K562 (cell line): ENCODE measurements at regions not wholly inside any gene's neighbourhood (a gene's known extent, or its start where the extent isn't known, plus 50 kb on each side); places are given as distances from the start of the nearest gene placed in this dataset.

Source experiments
- ATAC-seq: fragments of 200-7000 bp; cut with Tn5 transposase; 3 replicates; pipeline ENCODE4 v1.9.1; 2020; ENCODE audit warnings: moderate library complexity
- BruUV-seq: library from RNA; stranded (reverse); fragments of 400-500 nt; replicated peaks from 2 replicates; lab custom pipeline; 2021; lab: Mats Ljungman, UMichigan
- CTCF ChIA-PET: fragments of 300-600 bp; formaldehyde crosslinking; extraction: SDS; loops from one replicate; lab custom pipeline; 2021; ENCODE audit warnings: low intra/inter-chr PET ratio; lab: Yijun Ruan, JAX
- POLR2A ChIA-PET: fragments of 300-600, 350-650 bp; sonication (Branson Sonifier 250); formaldehyde crosslinking; extraction: SDS; loops from one replicate; lab custom pipeline; 2021; ENCODE audit warnings: antibody characterized with exemption, inconsistent platforms; lab: Yijun Ruan, JAX
- DNase-seq, 4 experiments: peaks; one replicate each; pipeline versions ENCODE4 v3.0.0 to v3.0.0-alpha.2; 2011 to 2018; ENCODE audit warnings: low spot score in 3 of 4, mixed read lengths in 3 of 4; ENCODE audit errors: extremely low read depth in 1 of 4
- FAIRE-seq: peaks from 2 replicates; lab custom pipeline; 2011; peaks lifted over from hg19 to GRCh38; lab: Jason Lieb, UNC
- H2AFZ ChIP-seq: 2 replicates; pipeline ENCODE4 v1.6.0; 2011; ENCODE audit warnings: low read depth, low read length, control low read depth, inconsistent platforms
- H3K27ac ChIP-seq: fragments of 200-600 bp; 3 replicates; pipeline ENCODE4 v1.8.0; 2011; ENCODE audit warnings: low read depth, mild to moderate bottlenecking, control low read depth, inconsistent platforms, low read length, moderate library complexity, mixed read lengths; ENCODE audit errors: extremely low read depth
- H3K27me3 ChIP-seq, 2 experiments: fragments of 300-600 bp in 1 of 2; 2 replicates in 1 of 2; 3 replicates in 1 of 2; pipeline versions ENCODE4 v1.6.0 to v1.8.0; 2011; ENCODE audit warnings: inconsistent platforms in 2 of 2, low read length in 2 of 2, mild to moderate bottlenecking in 1 of 2, mixed read lengths in 1 of 2, moderate library complexity in 1 of 2; ENCODE audit not compliant: control insufficient read depth in 2 of 2, insufficient read depth in 2 of 2
- H3K36me3 ChIP-seq: fragments of 300-600 bp; 3 replicates; pipeline ENCODE4 v1.8.0; 2011; ENCODE audit warnings: mild to moderate bottlenecking, low read length, inconsistent platforms; ENCODE audit not compliant: control insufficient read depth, insufficient read depth
- H3K4me1 ChIP-seq, 2 experiments: fragments of 200-600 bp in 1 of 2; replicated peaks in 1 of 2; 2 replicates in 1 of 2; 3 replicates in 1 of 2; pipeline versions ENCODE4 v1.5.1 to v1.8.0; 2011; ENCODE audit warnings: inconsistent platforms in 2 of 2, low read length in 2 of 2, mild to moderate bottlenecking in 1 of 2, mixed read lengths in 1 of 2, moderate library complexity in 1 of 2; ENCODE audit not compliant: control insufficient read depth in 2 of 2, insufficient read depth in 2 of 2
- H3K4me2 ChIP-seq: 2 replicates; pipeline ENCODE4 v1.6.1; 2011; ENCODE audit warnings: low read length, control low read depth, inconsistent platforms, mixed read lengths; ENCODE audit not compliant: insufficient read depth
- H3K4me3 ChIP-seq: fragments of 200-600 bp; sonication (generic), shearing (Covaris generic); 2 replicates; pipeline ENCODE4 v1.5.1; 2016; ENCODE audit warnings: control low read depth, inconsistent platforms
- H3K79me2 ChIP-seq: fragments of 200-600 bp; 3 replicates; pipeline ENCODE4 v1.8.0; 2011; ENCODE audit warnings: low read length, inconsistent platforms; ENCODE audit not compliant: control insufficient read depth, insufficient read depth
- H3K9ac ChIP-seq, 2 experiments: 2 replicates each; pipeline versions ENCODE4 v1.6.0 to v1.6.1; 2011; ENCODE audit warnings: low read depth in 2 of 2, low read length in 2 of 2, control low read depth in 1 of 2, inconsistent platforms in 1 of 2, mild to moderate bottlenecking in 1 of 2, mixed read lengths in 1 of 2; ENCODE audit not compliant: insufficient read depth in 1 of 2
- H3K9me1 ChIP-seq: one replicate; pipeline ENCODE4 v1.6.0; 2011; ENCODE audit warnings: inconsistent platforms, mild to moderate bottlenecking, low read length, moderate library complexity; ENCODE audit not compliant: control insufficient read depth, insufficient read depth
- H3K9me3 ChIP-seq: replicated peaks from 2 replicates; pipeline ENCODE4 v1.5.1; 2011; ENCODE audit warnings: low read depth, low read length, inconsistent platforms; ENCODE audit not compliant: control insufficient read depth, insufficient read depth
- H4K20me1 ChIP-seq: replicated peaks from 2 replicates; pipeline ENCODE4 v1.6.1; 2011; ENCODE audit warnings: low read length, inconsistent platforms, mixed read lengths; ENCODE audit not compliant: control insufficient read depth, insufficient read depth
- ATF1 ChIP-seq, 2 experiments: fragments of 450-650 bp in 1 of 2; IDR thresholded peaks; 2 replicates each; pipeline ENCODE4 v1.6.1; 2016; ENCODE audit warnings: missing compliant biosample characterization in 1 of 2, missing genetic modification characterization in 1 of 2
- BCOR ChIP-seq: fragments of 450-650 bp; IDR thresholded peaks from 2 replicates; pipeline ENCODE4 v1.6.1; 2016
- CREB1 ChIP-seq, 2 experiments: sonication (generic) in 1 of 2; formaldehyde crosslinking in 1 of 2; IDR thresholded peaks; 2 replicates each; pipeline versions ENCODE4 v1.6.1 to v1.8.0; 2012 to 2022; ENCODE audit warnings: inconsistent platforms in 1 of 2, mild to moderate bottlenecking in 1 of 2, missing genetic modification reagents in 1 of 2, moderate library complexity in 1 of 2
- ESRRA ChIP-seq: fragments of 450-650 bp; IDR thresholded peaks from 2 replicates; pipeline ENCODE4 v1.6.1; 2014; ENCODE audit warnings: low read depth, mild to moderate bottlenecking, moderate library complexity, borderline replicate concordance
- MECOM ChIP-seq: fragments of 250-450 bp; sonication (Bioruptor Pico); IDR thresholded peaks from 2 replicates; pipeline ENCODE4 v1.8.0; 2022; ENCODE audit warnings: inconsistent platforms
- NONO ChIP-seq, 2 experiments: fragments of 200-400 bp in 1 of 2; fragments of 450-650 bp in 1 of 2; formaldehyde crosslinking in 1 of 2; IDR thresholded peaks; 2 replicates each; pipeline ENCODE4 v1.6.1; 2017; ENCODE audit warnings: low read depth in 2 of 2, mild to moderate bottlenecking in 2 of 2, moderate library complexity in 2 of 2, low read length in 1 of 2
- PHB ChIP-seq: fragments of 250-450 bp; sonication (Bioruptor Pico); IDR thresholded peaks from 2 replicates; pipeline ENCODE4 v1.5.0; 2021
- RERE ChIP-seq: sonication (generic); formaldehyde crosslinking; IDR thresholded peaks from 2 replicates; pipeline ENCODE4 v1.8.0; 2023; ENCODE audit warnings: missing genetic modification reagents, mild to moderate bottlenecking, borderline replicate concordance
- TBP ChIP-seq: optimal IDR thresholded peaks from 2 replicates; pipeline ENCODE3; 2011; ENCODE audit warnings: low read depth, low read length, improper control_type of control experiment
- TCFL5 ChIP-seq: fragments of 250-450 bp; sonication (Bioruptor Pico); conservative IDR thresholded peaks from 2 replicates; pipeline ENCODE4 v1.6.1; 2021; ENCODE audit warnings: mild to moderate bottlenecking, moderate library complexity, matching md5 sums
- THRAP3 ChIP-seq: fragments of 450-650 bp; IDR thresholded peaks from 2 replicates; pipeline ENCODE4 v1.6.1; 2016; ENCODE audit warnings: mild to moderate bottlenecking, inconsistent platforms, borderline replicate concordance
- UBTF ChIP-seq, 2 experiments: IDR thresholded peaks; 2 replicates each; pipeline ENCODE4 v1.6.1; 2012; ENCODE audit warnings: improper control_type of control experiment in 2 of 2, low read depth in 2 of 2, low read length in 2 of 2, borderline replicate concordance in 1 of 2
- ZNF76 ChIP-seq: fragments of 250-450 bp; sonication (Bioruptor Pico); IDR thresholded peaks from 2 replicates; pipeline ENCODE4 v1.4.0; 2020; ENCODE audit warnings: mild to moderate bottlenecking, moderate library complexity, borderline replicate concordance
- WGBS: fragments of 100-300 bp; shearing (Covaris generic); methylation state at CpG from one replicate; pipeline ENCODE4 v1.1.6; 2016; ENCODE audit warnings: low coverage, mixed read lengths; ENCODE audit not compliant: insufficient coverage; ENCODE audit errors: missing lambda C conversion rate; 5-methylcytosine and 5-hydroxymethylcytosine counted together
- in situ Hi-C: fragments of 300-500 bp; cut with MboI; formaldehyde crosslinking; loops from 4 replicates; pipeline ENCODE4 v1.15.0; 2018; ENCODE audit warnings: inconsistent platforms, mixed read lengths
- intact Hi-C: fragments of 100-400 bp; cut with micrococcal nuclease; formaldehyde crosslinking; loops from 2 replicates; pipeline ENCODE4 v1.14.2; 2022

DNA sequence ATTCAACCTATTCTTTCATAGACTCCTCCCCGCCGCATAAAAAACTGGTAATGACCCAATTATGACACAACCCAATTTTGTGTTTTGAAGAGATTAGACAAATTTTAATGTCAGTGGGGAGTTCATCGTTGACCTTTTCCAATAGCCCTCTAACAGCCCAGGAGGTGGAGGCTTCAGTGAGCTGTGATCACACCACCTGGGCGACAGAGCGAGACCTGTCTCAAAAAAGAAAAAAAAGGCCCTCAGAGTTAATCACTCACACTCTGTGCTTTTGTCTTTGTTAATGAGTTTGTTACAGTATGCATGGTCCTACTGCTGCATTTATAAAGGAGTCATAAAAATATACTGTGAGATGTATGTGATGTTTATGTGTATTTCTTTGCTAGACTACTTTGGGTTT lies 510.6 kb downstream of the CPS1 start (continued):
- TF ChIP-seq ATF1 (CRISPR knock-in tag; IDR thresholded peaks at IDR 0.05) (no peak), ATF1 (tag; IDR thresholded peaks at IDR 0.05) (no peak), TCFL5 (CRISPR knock-in tag) (no peak), THRAP3 (no peak), TBP (no peak), ESRRA (no peak), CREB1 (IDR thresholded peaks at IDR 0.05) (no peak), CREB1 (CRISPR knock-in tag; IDR thresholded peaks at IDR 0.05) (no peak)

DNA sequence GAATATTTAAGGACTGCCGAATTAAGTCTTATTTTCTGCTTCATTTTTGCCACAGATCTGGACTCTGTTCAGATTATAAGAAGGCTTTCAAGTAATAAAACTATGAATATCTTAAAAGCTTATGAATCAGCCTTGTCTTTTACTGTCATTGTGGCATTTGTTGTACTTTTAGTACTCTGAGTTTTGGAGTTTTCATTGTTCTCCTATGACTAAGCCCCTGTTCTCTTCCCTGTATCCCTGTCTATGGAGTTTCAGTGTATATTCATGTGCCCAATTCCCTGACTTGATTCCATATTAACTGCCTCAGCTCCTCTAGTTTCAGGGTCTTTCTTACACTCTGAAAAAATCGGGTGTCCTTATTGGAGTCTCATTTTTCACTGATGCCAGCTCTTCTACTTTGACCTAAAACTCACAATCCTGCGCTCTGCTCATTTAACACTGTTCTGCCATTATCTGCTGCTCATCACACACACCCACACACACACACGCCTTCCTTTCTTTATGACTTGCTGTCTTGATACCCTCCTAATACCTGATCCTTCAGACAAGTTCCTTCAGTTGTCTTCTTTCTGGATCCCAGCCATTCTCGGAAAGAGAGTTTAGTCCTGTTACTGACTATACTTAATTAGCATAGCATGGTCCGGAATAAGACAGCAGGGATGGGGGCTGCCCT lies 511.8 kb downstream of the CPS1 start:
- H3K9me3 ChIP-seq, result no peaks in the 10 kb centered on the region
- H3K4me1 ChIP-seq, result no peaks in the 10 kb centered on the region
- ChIA-PET CTCF (no interaction called here), POLR2A (no interaction called here)
- no peaks in the 10 kb centered on the region for H4K20me1 ChIP-seq
- H2AFZ ChIP-seq, result no peak overlapping the region
- BruUV-seq, result no TSS peak
- H3K27ac ChIP-seq, result no peak overlapping the region
- FAIRE-seq, result no peak
- in situ Hi-C loops (no loop called here), intact Hi-C loops (no loop called here)
- no peaks in the 10 kb centered on the region for H3K27me3 ChIP-seq
- H3K9me1 ChIP-seq, result no peaks in the 10 kb centered on the region
- H3K4me2 ChIP-seq, result no peak overlapping the region
- no peak overlapping the region for H3K4me3 ChIP-seq
- no peaks in the 10 kb centered on the region for H3K36me3 ChIP-seq
- H3K9ac ChIP-seq, result no peak overlapping the region
- no peaks in the 10 kb centered on the region for H3K79me2 ChIP-seq
- DNase-seq, result no peak
- 3% methylated on average over 6 of the region's 6 CpGs for WGBS
- no peak for ATAC-seq
- no peak for TF ChIP-seq NONO (IDR thresholded peaks at IDR 0.05; ENCODE audit: low read depth in 2 of 2, low read length in 1 of 2)
- no peak for TF ChIP-seq PHB (CRISPR knock-in tag)
- TF ChIP-seq ZNF76, result no peak
- no peak for TF ChIP-seq BCOR
- TF ChIP-seq RERE (CRISPR knock-in tag), result no peak
- no peak for TF ChIP-seq UBTF (IDR thresholded peaks at IDR 0.05; ENCODE audit: borderline replicate concordance in 1 of 2, low read depth in 2 of 2, low read length in 2 of 2)
- no peak for TF ChIP-seq MECOM (CRISPR knock-in tag)
